Mammary epithelial cell (primary cell): ENCODE measurements at regions not wholly inside any gene's neighbourhood (a gene's known extent, or its start where the extent isn't known, plus 50 kb on each side); places are given as distances from the start of the nearest gene placed in this dataset.

Experiments used
- EZH2 ChIP-seq: IDR thresholded peaks from 2 replicates; pipeline ENCODE4 v1.6.1; 2012; ENCODE audit warnings: low read length, inconsistent platforms, borderline replicate concordance
- TF ChIP-seq, protein P1 (sequence below), 2 donors: IDR thresholded peaks in 1 of 2; conservative IDR thresholded peaks in 1 of 2; 2 replicates each; pipeline ENCODE4 v1.5.1; 2011 to 2012; ENCODE audit warnings: inconsistent platforms in 2 of 2, low read length in 2 of 2, mild to moderate bottlenecking in 2 of 2, control low read depth in 1 of 2, low read depth in 1 of 2; ENCODE audit not compliant: insufficient read depth in 1 of 2; ENCODE audit errors: extremely low read depth in 1 of 2

DNA sequence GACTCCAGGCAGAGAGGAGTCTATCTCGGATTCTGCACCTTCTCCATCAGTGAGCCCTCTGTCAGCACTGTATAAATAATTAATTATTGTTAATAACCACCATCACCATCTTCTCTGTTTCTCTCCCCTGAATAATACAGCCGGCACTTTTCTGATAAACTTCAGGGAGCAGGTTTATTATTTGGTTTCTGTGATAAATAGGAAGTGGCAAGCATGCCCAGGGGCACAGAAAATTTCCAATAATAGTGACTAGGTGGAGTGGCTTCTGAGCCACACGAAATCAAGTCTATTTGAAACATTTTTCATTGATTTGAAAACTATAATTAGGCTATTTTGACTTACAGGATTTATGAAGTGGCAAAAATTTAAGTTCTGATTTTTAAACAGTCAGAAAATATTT is 186.8 kb upstream of the TMEM229A start:
- TF ChIP-seq, protein P1, sequence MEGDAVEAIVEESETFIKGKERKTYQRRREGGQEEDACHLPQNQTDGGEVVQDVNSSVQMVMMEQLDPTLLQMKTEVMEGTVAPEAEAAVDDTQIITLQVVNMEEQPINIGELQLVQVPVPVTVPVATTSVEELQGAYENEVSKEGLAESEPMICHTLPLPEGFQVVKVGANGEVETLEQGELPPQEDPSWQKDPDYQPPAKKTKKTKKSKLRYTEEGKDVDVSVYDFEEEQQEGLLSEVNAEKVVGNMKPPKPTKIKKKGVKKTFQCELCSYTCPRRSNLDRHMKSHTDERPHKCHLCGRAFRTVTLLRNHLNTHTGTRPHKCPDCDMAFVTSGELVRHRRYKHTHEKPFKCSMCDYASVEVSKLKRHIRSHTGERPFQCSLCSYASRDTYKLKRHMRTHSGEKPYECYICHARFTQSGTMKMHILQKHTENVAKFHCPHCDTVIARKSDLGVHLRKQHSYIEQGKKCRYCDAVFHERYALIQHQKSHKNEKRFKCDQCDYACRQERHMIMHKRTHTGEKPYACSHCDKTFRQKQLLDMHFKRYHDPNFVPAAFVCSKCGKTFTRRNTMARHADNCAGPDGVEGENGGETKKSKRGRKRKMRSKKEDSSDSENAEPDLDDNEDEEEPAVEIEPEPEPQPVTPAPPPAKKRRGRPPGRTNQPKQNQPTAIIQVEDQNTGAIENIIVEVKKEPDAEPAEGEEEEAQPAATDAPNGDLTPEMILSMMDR (conservative IDR thresholded peaks at IDR 0.05 in 1 of 2, IDR thresholded peaks at IDR 0.05 in 1 of 2; ENCODE audit: extremely low read depth in 1 of 2, insufficient read depth in 1 of 2, low read depth in 1 of 2, low read length in 2 of 2), result no peak
- TF ChIP-seq EZH2, result no peak
